GM23338 (cell line): ENCODE measurements at regions not wholly inside any gene's neighbourhood (a gene's known extent, or its start where the extent isn't known, plus 50 kb on each side); places are given as distances from the start of the nearest gene placed in this dataset.

Source experiments
- ATAC-seq: fragments of 200-7000 bp; cut with Tn5 transposase; 3 replicates; pipeline ENCODE4 v1.9.1; 2020
- DNase-seq: peaks from one replicate; pipeline ENCODE4 v3.0.0-alpha.2; 2015; ENCODE audit warnings: low spot score
- H2AFZ ChIP-seq: fragments of 200-600 bp; sonication (generic); 2 replicates; pipeline ENCODE4 v1.8.0; 2016; ENCODE audit warnings: antibody characterized with exemption, mild to moderate bottlenecking, moderate library complexity
- H3F3A ChIP-seq: fragments of 200-600 bp; sonication (generic); replicated peaks from 2 replicates; pipeline ENCODE4 v1.8.0; 2017; ENCODE audit warnings: antibody characterized with exemption, mixed run types, low read depth
- H3K27ac ChIP-seq: fragments of 200-600 bp; sonication (generic); 2 replicates; pipeline ENCODE4 v1.6.1; 2016; ENCODE audit warnings: low read depth
- H3K27me3 ChIP-seq: fragments of 200-600 bp; sonication (generic); 2 replicates; pipeline ENCODE4 v1.8.0; 2016; ENCODE audit warnings: mild to moderate bottlenecking, mixed run types, moderate library complexity; ENCODE audit not compliant: insufficient read depth
- H3K36me3 ChIP-seq: fragments of 200-600 bp; sonication (generic); 2 replicates; pipeline ENCODE4 v1.8.0; 2016; ENCODE audit warnings: mild to moderate bottlenecking; ENCODE audit not compliant: insufficient read depth
- H3K4me1 ChIP-seq: fragments of 200-600 bp; sonication (generic); 2 replicates; pipeline ENCODE4 v1.8.0; 2016; ENCODE audit warnings: mild to moderate bottlenecking, moderate library complexity; ENCODE audit not compliant: insufficient read depth
- H3K4me2 ChIP-seq: fragments of 200-600 bp; sonication (generic); 2 replicates; pipeline ENCODE4 v1.7.1; 2017; ENCODE audit warnings: mixed run types
- H3K4me3 ChIP-seq: fragments of 200-600 bp; sonication (generic); 2 replicates; pipeline ENCODE4 v1.6.1; 2016; ENCODE audit warnings: mixed run types
- H3K79me2 ChIP-seq: fragments of 200-600 bp; sonication (generic); replicated peaks from 2 replicates; pipeline ENCODE4 v1.8.0; 2017; ENCODE audit warnings: mild to moderate bottlenecking; ENCODE audit not compliant: insufficient read depth
- H3K9me2 ChIP-seq: fragments of 200-600 bp; sonication (generic); 2 replicates; pipeline ENCODE4 v1.8.0; 2017; ENCODE audit not compliant: insufficient read depth
- H4K20me1 ChIP-seq: fragments of 200-600 bp; sonication (generic); replicated peaks from 2 replicates; pipeline ENCODE4 v1.8.0; 2017; ENCODE audit warnings: mild to moderate bottlenecking; ENCODE audit not compliant: insufficient read depth
- H3K27ac Mint-ChIP-seq: 2 replicates; pipeline ENCODE4 v1.8.0; 2020; ENCODE audit warnings: inconsistent platforms, mild to moderate bottlenecking, moderate library complexity, mixed read lengths
- H3K27me3 Mint-ChIP-seq: 3 replicates; pipeline ENCODE4 v1.8.0; 2022; ENCODE audit warnings: low read depth, mild to moderate bottlenecking, moderate library complexity, mixed read lengths, inconsistent platforms; ENCODE audit not compliant: insufficient read depth, poor library complexity
- H3K36me3 Mint-ChIP-seq: 3 replicates; pipeline ENCODE4 v1.8.0; 2021; ENCODE audit warnings: low read depth, mild to moderate bottlenecking, inconsistent platforms, moderate library complexity, mixed read lengths
- H3K4me1 Mint-ChIP-seq: 3 replicates; pipeline ENCODE4 v1.8.0; 2020; ENCODE audit warnings: mild to moderate bottlenecking, inconsistent platforms, mixed read lengths
- H3K4me3 Mint-ChIP-seq: 3 replicates; pipeline ENCODE4 v1.8.0; 2021; ENCODE audit warnings: moderate library complexity, mild to moderate bottlenecking, inconsistent platforms, mixed read lengths
- H3K9me3 Mint-ChIP-seq: 3 replicates; pipeline ENCODE4 v1.8.0; 2020; ENCODE audit warnings: moderate library complexity, mild to moderate bottlenecking, inconsistent platforms, mixed read lengths
- CREB1 ChIP-seq: fragments of 250-450 bp; sonication (Bioruptor Pico); IDR thresholded peaks from 2 replicates; pipeline ENCODE4 v1.5.0; 2020; ENCODE audit warnings: low read depth, mild to moderate bottlenecking, moderate library complexity
- CTCF ChIP-seq, 2 experiments: fragments of 200-600 bp in 1 of 2; sonication (generic) in 1 of 2; conservative IDR thresholded peaks; 2 replicates each; pipeline versions ENCODE4 v1.5.1 to v1.6.1; 2016 to 2017; ENCODE audit warnings: antibody characterized with exemption in 2 of 2, low read depth in 2 of 2, mild to moderate bottlenecking in 2 of 2, moderate library complexity in 1 of 2
- ETS1 ChIP-seq: IDR thresholded peaks from 2 replicates; pipeline ENCODE4 v1.6.1; 2016; ENCODE audit warnings: antibody characterized with exemption
- EZH2 ChIP-seq: fragments of 200-600 bp; sonication (generic); IDR thresholded peaks from one replicate; pipeline ENCODE4 v1.8.0; 2017; ENCODE audit warnings: antibody characterized with exemption, mild to moderate bottlenecking, low read depth; ENCODE audit not compliant: unreplicated experiment
- NANOG ChIP-seq: IDR thresholded peaks from 2 replicates; pipeline ENCODE4 v1.6.1; 2016; ENCODE audit warnings: antibody characterized with exemption, borderline replicate concordance
- POLR2AphosphoS5 ChIP-seq: IDR thresholded peaks from 2 replicates; pipeline ENCODE4 v1.6.1; 2016; ENCODE audit warnings: antibody characterized with exemption, low read depth
- REST ChIP-seq: IDR thresholded peaks from one replicate; pipeline ENCODE4 v1.6.1; 2018; ENCODE audit warnings: antibody characterized with exemption; ENCODE audit not compliant: unreplicated experiment
- ZNF114 ChIP-seq: fragments of 250-450 bp; sonication (Bioruptor Pico); IDR thresholded peaks from 2 replicates; pipeline ENCODE4 v1.5.0; 2020; ENCODE audit warnings: mild to moderate bottlenecking, moderate library complexity
- ZNF331 ChIP-seq: fragments of 250-450 bp; sonication (Bioruptor Pico); IDR thresholded peaks from 2 replicates; pipeline ENCODE4 v1.5.0; 2020; ENCODE audit warnings: low read depth, mild to moderate bottlenecking, moderate library complexity

GRCh38 chr1:103948526-103948925, 198.8 kb downstream of the AMY1C start:
- Histone ChIP-seq H3K4me1 (no peaks in the 10 kb centered on the region), H3K4me2 (no peak overlapping the region), H2AFZ (no peak overlapping the region), H3K27ac (no peak overlapping the region), H3K36me3 (no peaks in the 10 kb centered on the region), H3K4me3 (no peak overlapping the region), H3K79me2 (no peaks in the 10 kb centered on the region), H3F3A (no peaks in the 10 kb centered on the region), H4K20me1 (no peaks in the 10 kb centered on the region; the same call in 1 of the 2 replicates), H3K27me3 (peaks cover 5% of the 10 kb centered on the region; the same call in 1 of the 2 replicates), H3K9me2 (no peaks in the 10 kb centered on the region)
- Mint-ChIP-seq H3K27ac (no peak overlapping the region), H3K4me3 (no peak overlapping the region), H3K27me3 (no peaks in the 10 kb centered on the region), H3K4me1 (peaks cover 3% of the 10 kb centered on the region; the same call in 1 of the 3 replicates), H3K9me3 (no peaks in the 10 kb centered on the region), H3K36me3 (no peaks in the 10 kb centered on the region)
- no peak for DNase-seq
- peak in 1 of 2 experiments; percentile 57; a peak in 3 of 4 replicates for TF ChIP-seq CTCF (conservative IDR thresholded peaks at IDR 0.05; ENCODE audit: low read depth in 2 of 2)
- TF ChIP-seq NANOG, result no peak
- TF ChIP-seq REST, result no peak
- no peak for ATAC-seq

GRCh38 chr1:103949779-103950178, 200.1 kb downstream of the AMY1C start:
- Histone ChIP-seq H4K20me1 (no peaks in the 10 kb centered on the region; the same call in 1 of the 2 replicates), H3K4me2 (no peak overlapping the region), H2AFZ (no peak overlapping the region), H3K79me2 (no peaks in the 10 kb centered on the region), H3K36me3 (no peaks in the 10 kb centered on the region), H3F3A (no peaks in the 10 kb centered on the region), H3K27ac (no peak overlapping the region), H3K27me3 (no peaks in the 10 kb centered on the region), H3K9me2 (no peaks in the 10 kb centered on the region), H3K4me1 (no peaks in the 10 kb centered on the region), H3K4me3 (no peak overlapping the region)
- Mint-ChIP-seq H3K27ac (no peak overlapping the region), H3K4me1 (peaks cover 3% of the 10 kb centered on the region; the same call in 1 of the 3 replicates), H3K9me3 (no peaks in the 10 kb centered on the region), H3K27me3 (no peaks in the 10 kb centered on the region), H3K4me3 (no peak overlapping the region), H3K36me3 (no peaks in the 10 kb centered on the region)
- ATAC-seq (no peak), DNase-seq (no peak)
- TF ChIP-seq POLR2AphosphoS5, result no peak
- TF ChIP-seq CREB1 (CRISPR knock-in tag), result no peak
- TF ChIP-seq CTCF (conservative IDR thresholded peaks at IDR 0.05; ENCODE audit: low read depth in 2 of 2), result no peak
- TF ChIP-seq ZNF114 (CRISPR knock-in tag), result no peak
- TF ChIP-seq ZNF331 (CRISPR knock-in tag), result no peak
- no peak for TF ChIP-seq ETS1
- TF ChIP-seq EZH2, result no peak
